SK-N-SH (cell line): ENCODE measurements at regions not wholly inside any gene's neighbourhood (a gene's known extent, or its start where the extent isn't known, plus 50 kb on each side); places are given as distances from the start of the nearest gene placed in this dataset.

Source experiments
- FOXM1 ChIP-seq: IDR thresholded peaks from 2 replicates; pipeline ENCODE4 v1.4.0; 2012; ENCODE audit warnings: low read depth, mild to moderate bottlenecking
- POLR2AphosphoS5 ChIP-seq: IDR thresholded peaks from 2 replicates; pipeline ENCODE4 v1.6.1; 2012; ENCODE audit warnings: low read depth, low read length
- RAD21 ChIP-seq: IDR thresholded peaks from 2 replicates; pipeline ENCODE4 v1.6.1; 2012; ENCODE audit warnings: mild to moderate bottlenecking, low read length
- SMC3 ChIP-seq: IDR thresholded peaks from 2 replicates; pipeline ENCODE4 v1.6.1; 2012; ENCODE audit warnings: low read depth, low read length, improper control_type of control experiment
- TF ChIP-seq, protein P1 (sequence below): fragments of 200-600 bp; sonication (generic); IDR thresholded peaks from 2 replicates; pipeline ENCODE4 v1.6.1; 2017; ENCODE audit warnings: antibody characterized with exemption, mild to moderate bottlenecking, moderate library complexity

DNA sequence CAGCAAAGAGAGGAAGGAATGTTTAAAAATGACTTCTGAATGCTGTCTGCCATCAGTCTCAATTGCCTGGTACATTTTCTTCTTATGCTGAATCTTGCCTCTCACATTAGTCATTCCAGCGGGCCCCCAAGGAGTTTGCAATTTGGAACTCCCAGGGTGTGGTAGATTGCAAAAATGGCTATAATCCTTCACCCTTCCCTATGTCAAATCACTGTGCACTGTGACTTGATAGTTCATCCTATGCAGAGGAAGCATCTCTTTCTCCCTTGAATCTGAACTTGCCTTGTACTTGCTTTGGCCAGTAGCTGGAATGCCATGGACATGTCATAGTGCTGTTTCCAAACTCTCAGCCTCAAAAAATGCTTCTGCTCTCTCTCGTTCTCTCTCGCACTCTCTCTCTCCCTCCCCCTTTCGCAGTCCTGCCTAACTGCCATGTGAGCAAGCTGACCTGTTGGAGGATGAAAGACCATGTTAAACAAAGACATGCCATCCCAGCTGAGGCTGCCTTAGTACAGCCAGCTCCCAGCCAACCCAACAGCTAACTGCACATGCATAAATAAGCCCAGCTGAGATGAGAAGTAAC, 284.0 kb upstream of the TLE4 start:
- TF ChIP-seq, protein P1, sequence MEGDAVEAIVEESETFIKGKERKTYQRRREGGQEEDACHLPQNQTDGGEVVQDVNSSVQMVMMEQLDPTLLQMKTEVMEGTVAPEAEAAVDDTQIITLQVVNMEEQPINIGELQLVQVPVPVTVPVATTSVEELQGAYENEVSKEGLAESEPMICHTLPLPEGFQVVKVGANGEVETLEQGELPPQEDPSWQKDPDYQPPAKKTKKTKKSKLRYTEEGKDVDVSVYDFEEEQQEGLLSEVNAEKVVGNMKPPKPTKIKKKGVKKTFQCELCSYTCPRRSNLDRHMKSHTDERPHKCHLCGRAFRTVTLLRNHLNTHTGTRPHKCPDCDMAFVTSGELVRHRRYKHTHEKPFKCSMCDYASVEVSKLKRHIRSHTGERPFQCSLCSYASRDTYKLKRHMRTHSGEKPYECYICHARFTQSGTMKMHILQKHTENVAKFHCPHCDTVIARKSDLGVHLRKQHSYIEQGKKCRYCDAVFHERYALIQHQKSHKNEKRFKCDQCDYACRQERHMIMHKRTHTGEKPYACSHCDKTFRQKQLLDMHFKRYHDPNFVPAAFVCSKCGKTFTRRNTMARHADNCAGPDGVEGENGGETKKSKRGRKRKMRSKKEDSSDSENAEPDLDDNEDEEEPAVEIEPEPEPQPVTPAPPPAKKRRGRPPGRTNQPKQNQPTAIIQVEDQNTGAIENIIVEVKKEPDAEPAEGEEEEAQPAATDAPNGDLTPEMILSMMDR: no peak
- no peak for TF ChIP-seq RAD21
- TF ChIP-seq POLR2AphosphoS5: no peak
- no peak for TF ChIP-seq SMC3
- TF ChIP-seq FOXM1: no peak
